Posterior cingulate gyrus (tissue), 11 donors: ENCODE measurements at regions not wholly inside any gene's neighbourhood (a gene's known extent, or its start where the extent isn't known, plus 50 kb on each side); places are given as distances from the start of the nearest gene placed in this dataset.
"Not testable (repeated sequence)": the region's sequence is repeated elsewhere in the genome, so short reads cannot be mapped to it uniquely, and the experiment has no call there.

ENCODE experiments used
- DNase-seq, 10 donors: peaks; one replicate each; pipeline versions ENCODE4 v3.0.0 to v3.0.0-alpha.2; 2020 to 2021; ENCODE audit warnings: mixed read lengths in 3 of 10
- intact Hi-C: fragments of 100-400 bp; cut with DNase I; formaldehyde crosslinking; loops from one replicate; pipeline ENCODE4 v1.15.1; 2023

- DNase-seq: no peak
Measured at GRCh38 chr1:72483846-72484357, 201.6 kb upstream of the NEGR1 start.

GRCh38 chr1:72482736-72483413 lies 200.5 kb upstream of the NEGR1 start:
- intact Hi-C loops: no loop called here
- DNase-seq: no peak

More at GRCh38 chr1:72483846-72484357, 201.6 kb upstream of the NEGR1 start:
- intact Hi-C loops: no loop called here

- no peak for DNase-seq
- intact Hi-C loops: no loop called here
Measured at GRCh38 chr1:72481420-72481970, 199.2 kb upstream of the NEGR1 start.

- DNase-seq: no peak
- intact Hi-C loops: no loop called here
Measured at GRCh38 chr1:72466376-72466775, 184.0 kb upstream of the NEGR1 start.

GRCh38 chr1:72462186-72462905 lies 180.0 kb upstream of the NEGR1 start:
- intact Hi-C loops: no loop called here
- DNase-seq: no peak

- intact Hi-C loops: no loop called here
- DNase-seq: no peak
Measured at GRCh38 chr1:72442262-72442661, 159.9 kb upstream of the NEGR1 start.

GRCh38 chr1:72439036-72439435 lies 156.7 kb upstream of the NEGR1 start:
- DNase-seq: no peak
- intact Hi-C loops: no loop called here

GRCh38 chr1:72438270-72438669 lies 155.9 kb upstream of the NEGR1 start:
- no peak for DNase-seq
- intact Hi-C loops: no loop called here

- DNase-seq: no peak
- intact Hi-C loops: no loop called here
Measured at GRCh38 chr1:72435025-72435424, 152.7 kb upstream of the NEGR1 start.

- no peak for DNase-seq
- intact Hi-C loops: no loop called here
Measured at GRCh38 chr1:72434070-72434469, 151.7 kb upstream of the NEGR1 start.

GRCh38 chr1:72433591-72433990 lies 151.3 kb upstream of the NEGR1 start:
- intact Hi-C loops: no loop called here
- DNase-seq: no peak

GRCh38 chr1:72432645-72433267 lies 150.4 kb upstream of the NEGR1 start:
- DNase-seq: no peak
- intact Hi-C loops: no loop called here

GRCh38 chr1:72431810-72432209 lies 149.5 kb upstream of the NEGR1 start:
- intact Hi-C loops: no loop called here
- no peak for DNase-seq

- intact Hi-C loops, DNase-seq: not testable (repeated sequence)
Measured at GRCh38 chr1:72428276-72428675, 145.9 kb upstream of the NEGR1 start.

GRCh38 chr1:72419229-72419628 lies 136.9 kb upstream of the NEGR1 start:
- intact Hi-C loops: no loop called here
- peak in 1 of 10 donors; percentile 39 for DNase-seq

- intact Hi-C loops: no loop called here
Measured at GRCh38 chr1:72412286-72412685, 129.9 kb upstream of the NEGR1 start.

GRCh38 chr1:72399807-72400206 lies 117.5 kb upstream of the NEGR1 start:
- no peak for DNase-seq
- intact Hi-C loops: no loop called here

More at GRCh38 chr1:72412286-72412685, 129.9 kb upstream of the NEGR1 start:
- DNase-seq: no peak

- intact Hi-C loops: no loop called here
- no peak for DNase-seq
Measured at GRCh38 chr1:72397786-72398185, 115.4 kb upstream of the NEGR1 start.

- DNase-seq: no peak
- intact Hi-C loops: no loop called here
Measured at GRCh38 chr1:72394457-72394856, 112.1 kb upstream of the NEGR1 start.

GRCh38 chr1:72379072-72379471 lies 96.7 kb upstream of the NEGR1 start:
- intact Hi-C loops: no loop called here
- DNase-seq: no peak

GRCh38 chr1:72375226-72375625 lies 92.9 kb upstream of the NEGR1 start:
- intact Hi-C loops: no loop called here
- DNase-seq: no peak
